Activated T-helper 2 cell treated with anti-CD3 and anti-CD28 coated beads, Interferon-gamma antibody, Interleukin-2, Interleukin-4, amounts not matched to agents 10 μg/mL and 5 μg/mL and 100 μg/mL, durations not matched to agents 14 hours and 24 hours and 36 hours (primary cell): ENCODE measurements at regions not wholly inside any gene's neighbourhood (a gene's known extent, or its start where the extent isn't known, plus 50 kb on each side); places are given as distances from the start of the nearest gene placed in this dataset.

Experiments used
- DNase-seq: peaks from one replicate; pipeline ENCODE4 v3.0.0; 2021; ENCODE audit warnings: low spot score
- H3K27ac Mint-ChIP-seq: one replicate; pipeline ENCODE4 v1.8.0; 2021; ENCODE audit warnings: mixed read lengths
- H3K27me3 Mint-ChIP-seq: one replicate; pipeline ENCODE4 v1.8.0; 2021; ENCODE audit warnings: low read depth, mixed read lengths
- H3K36me3 Mint-ChIP-seq: one replicate; pipeline ENCODE4 v1.8.0; 2021; ENCODE audit warnings: low read depth, mixed read lengths
- H3K4me1 Mint-ChIP-seq: one replicate; pipeline ENCODE4 v1.8.0; 2021; ENCODE audit warnings: low read depth, mixed read lengths
- H3K4me3 Mint-ChIP-seq: one replicate; pipeline ENCODE4 v1.8.0; 2021; ENCODE audit warnings: low read depth, mild to moderate bottlenecking, moderate library complexity, mixed read lengths
- H3K9me3 Mint-ChIP-seq: one replicate; pipeline ENCODE4 v1.8.0; 2021; ENCODE audit warnings: mixed read lengths
- intact Hi-C: fragments of 100-400 bp; cut with micrococcal nuclease; formaldehyde crosslinking; loops from one replicate; pipeline ENCODE4 v1.15.1; 2023

DNA sequence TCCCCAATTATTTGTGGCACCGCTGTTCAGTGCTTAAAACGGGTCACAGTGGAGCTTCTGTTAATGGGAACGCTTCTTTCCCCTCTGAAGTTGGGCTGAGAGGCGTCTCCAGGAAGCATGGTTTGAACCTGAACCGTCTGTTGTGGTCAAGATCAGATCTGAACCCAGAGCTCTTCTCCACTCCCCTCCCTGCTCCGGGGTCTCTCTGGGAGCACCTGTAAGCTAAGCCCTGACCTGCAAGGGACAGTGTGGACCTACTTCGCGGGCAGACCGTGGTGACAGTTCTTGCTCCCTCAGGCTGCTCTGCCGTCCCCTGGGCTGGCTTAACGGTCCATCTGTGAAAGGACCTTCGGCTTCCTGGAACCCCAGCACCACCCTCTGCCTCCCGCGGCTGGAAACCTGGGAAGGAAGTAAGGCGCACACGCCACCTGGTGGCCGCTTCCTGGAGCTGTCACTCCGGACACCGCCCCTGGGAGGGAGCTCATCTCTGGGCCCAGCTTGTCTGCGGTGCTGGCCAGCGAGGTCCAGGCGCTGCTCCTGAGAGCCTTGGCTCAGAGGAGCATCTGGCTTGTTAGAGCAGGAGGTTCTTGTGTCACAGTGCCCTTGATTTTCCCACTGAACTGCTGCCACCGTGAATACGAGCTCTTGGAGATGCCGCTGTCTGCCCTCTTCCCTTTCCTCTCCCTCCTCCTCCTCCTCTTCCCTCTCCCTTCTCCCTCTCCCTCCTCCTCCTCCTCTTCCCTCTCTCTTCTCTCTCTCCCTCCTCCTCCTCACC lies 518.5 kb upstream of the EEF2KMT start:
- Mint-ChIP-seq H3K27me3 (no peaks in the 10 kb centered on the region), H3K9me3 (no peaks in the 10 kb centered on the region), H3K27ac (no peak overlapping the region), H3K36me3 (no peaks in the 10 kb centered on the region), H3K4me1 (peaks cover 2% of the 10 kb centered on the region), H3K4me3 (peak overlapping the region; percentile 44)
- peak; percentile 14 for DNase-seq
- intact Hi-C loops = loop anchor here (10.0 kb wide), 1 partner anchor 381 kb away; no protein-coding TSS in a partner anchor

DNA sequence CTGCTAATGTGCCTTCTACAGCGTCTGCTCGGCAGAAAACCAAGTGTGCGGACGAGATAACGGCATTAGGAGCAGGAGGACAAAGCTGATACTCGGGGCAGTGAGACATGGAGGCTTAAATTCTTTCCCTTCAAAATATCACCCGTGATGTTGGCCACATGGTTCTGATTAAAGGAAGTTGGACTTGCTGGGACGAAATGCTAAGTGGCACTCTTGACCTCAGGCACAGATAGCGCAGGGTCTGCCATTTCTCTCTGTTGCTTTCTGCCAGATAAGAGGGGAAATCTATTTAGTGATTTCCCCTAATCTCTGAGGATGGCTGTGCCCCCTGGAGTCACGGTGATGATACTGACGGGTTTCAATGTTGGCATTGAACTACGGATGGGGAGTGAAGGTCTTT lies 509.6 kb upstream of the EEF2KMT start:
- Mint-ChIP-seq H3K4me3 (no peak overlapping the region), H3K9me3 (no peaks in the 10 kb centered on the region), H3K4me1 (no peaks in the 10 kb centered on the region), H3K27ac (no peak overlapping the region), H3K27me3 (no peaks in the 10 kb centered on the region), H3K36me3 (no peaks in the 10 kb centered on the region)
- no peak for DNase-seq
- intact Hi-C loops = no loop called here

DNA sequence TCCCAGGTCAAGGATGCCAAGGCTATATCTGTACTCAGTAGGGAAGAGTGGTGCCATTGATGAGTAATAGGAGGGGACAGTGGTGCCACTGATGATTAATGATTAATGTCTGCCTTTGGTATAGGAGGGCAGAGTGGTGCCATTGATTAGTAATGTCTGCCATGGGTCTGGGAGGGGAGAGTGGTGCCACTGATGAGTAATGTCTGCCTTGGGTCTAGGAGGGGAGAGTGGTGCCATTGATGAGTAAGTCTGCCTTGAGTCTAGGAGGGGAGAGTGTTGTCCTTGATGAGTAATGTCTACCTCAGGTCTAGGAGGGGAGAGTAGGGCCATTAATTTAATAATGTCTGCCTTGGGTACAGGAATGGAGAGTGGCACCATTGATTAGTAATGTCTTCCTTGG lies 507.8 kb upstream of the EEF2KMT start:
- Mint-ChIP-seq H3K4me3 (no peak overlapping the region), H3K27me3 (no peaks in the 10 kb centered on the region), H3K27ac (no peak overlapping the region), H3K36me3 (no peaks in the 10 kb centered on the region), H3K9me3 (peaks cover 3% of the 10 kb centered on the region), H3K4me1 (no peaks in the 10 kb centered on the region)
- intact Hi-C loops = no loop called here
- DNase-seq = no peak

DNA sequence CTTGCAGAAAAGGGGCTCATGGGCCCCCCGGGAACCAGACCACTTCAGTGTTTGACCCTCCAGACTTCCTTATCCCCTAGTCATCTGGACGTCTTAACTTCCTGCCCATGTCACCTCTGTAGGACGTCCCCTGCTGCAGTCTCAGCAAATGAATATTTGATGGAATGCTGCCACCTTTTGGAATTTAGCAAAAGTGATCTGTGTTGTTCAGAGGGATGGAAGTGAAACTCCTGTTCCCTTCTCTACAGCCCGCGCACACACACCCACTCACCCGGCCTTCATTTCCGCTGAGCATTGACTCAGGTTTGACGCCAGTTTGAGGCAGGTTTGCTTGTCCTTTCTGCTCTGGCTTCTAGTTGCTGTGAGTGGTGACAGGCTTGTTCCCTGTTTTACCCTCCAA lies 507.2 kb upstream of the EEF2KMT start:
- Mint-ChIP-seq H3K4me3 (no peak overlapping the region), H3K9me3 (peaks cover 3% of the 10 kb centered on the region), H3K4me1 (no peaks in the 10 kb centered on the region), H3K27me3 (no peaks in the 10 kb centered on the region), H3K36me3 (no peaks in the 10 kb centered on the region), H3K27ac (no peak overlapping the region)
- DNase-seq = no peak
- intact Hi-C loops = no loop called here

DNA sequence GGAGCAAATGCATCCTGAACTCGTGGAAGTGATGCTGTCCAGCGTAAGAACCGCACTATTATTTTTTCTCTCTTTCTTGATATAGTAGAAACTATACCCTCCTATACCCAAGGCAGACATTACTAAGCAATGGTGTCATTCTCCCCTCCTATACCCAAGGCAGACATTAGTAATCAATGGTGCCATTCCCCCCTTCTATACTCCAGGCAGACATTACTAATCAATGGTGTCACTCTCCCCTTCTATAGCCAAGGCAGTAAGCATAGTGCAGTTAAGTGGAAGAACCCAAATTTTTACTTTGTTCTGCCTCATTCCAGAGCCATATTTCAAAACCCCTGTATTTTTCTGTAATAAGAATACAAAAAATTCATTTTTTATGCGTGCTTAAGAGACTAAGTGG lies 506.2 kb upstream of the EEF2KMT start:
- Mint-ChIP-seq H3K27ac (no peak overlapping the region), H3K27me3 (no peaks in the 10 kb centered on the region), H3K4me3 (no peak overlapping the region), H3K36me3 (no peaks in the 10 kb centered on the region), H3K9me3 (peaks cover 3% of the 10 kb centered on the region), H3K4me1 (no peaks in the 10 kb centered on the region)
- intact Hi-C loops = no loop called here
- no peak for DNase-seq

DNA sequence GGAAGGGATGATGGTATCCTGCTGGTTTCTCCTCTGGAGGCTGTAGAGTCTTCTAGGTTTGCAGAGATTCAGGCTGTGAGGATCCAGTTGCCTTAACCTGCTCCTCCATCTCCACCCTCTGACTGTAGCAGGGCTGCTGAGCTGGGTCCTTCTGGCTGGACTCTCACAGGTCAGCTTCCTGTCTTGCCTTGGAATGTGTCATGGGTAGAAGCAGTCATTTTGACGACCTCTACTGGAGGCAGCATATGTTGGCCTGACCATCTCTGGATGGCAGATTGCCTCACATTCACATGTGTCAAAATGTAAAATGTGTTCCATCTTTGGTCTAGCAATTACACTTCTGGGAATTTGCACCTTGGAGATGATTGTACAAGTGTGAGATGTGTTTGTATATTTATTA lies 504.4 kb upstream of the EEF2KMT start:
- no peak overlapping the region for H3K4me3 Mint-ChIP-seq
- H3K27me3 Mint-ChIP-seq = no peaks in the 10 kb centered on the region
- H3K36me3 Mint-ChIP-seq = no peaks in the 10 kb centered on the region
- no peak overlapping the region for H3K27ac Mint-ChIP-seq
- no peaks in the 10 kb centered on the region for H3K4me1 Mint-ChIP-seq
- peaks cover 3% of the 10 kb centered on the region for H3K9me3 Mint-ChIP-seq
- no peak for DNase-seq
- intact Hi-C loops = no loop called here

DNA sequence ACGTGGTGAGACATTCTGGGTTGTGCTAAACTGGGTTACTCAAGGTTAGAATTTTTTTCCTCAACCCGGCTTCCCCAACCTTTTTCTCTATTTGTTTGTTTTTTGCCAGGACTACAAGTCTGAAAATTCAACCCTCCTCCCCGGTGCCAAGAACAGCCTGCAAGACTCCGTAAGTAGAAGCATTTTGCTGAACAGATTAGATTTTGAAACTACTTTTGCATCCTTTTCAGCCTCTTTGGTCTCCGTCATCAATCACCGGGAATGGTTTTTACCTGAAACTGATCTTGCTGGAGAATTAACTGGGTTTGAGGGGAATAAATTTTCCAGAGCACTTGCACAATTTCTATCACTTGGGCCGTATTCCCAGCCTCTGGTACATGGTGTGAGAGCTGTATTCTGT lies 501.2 kb upstream of the EEF2KMT start:
- Mint-ChIP-seq H3K36me3 (no peaks in the 10 kb centered on the region), H3K9me3 (peaks cover 9% of the 10 kb centered on the region), H3K4me1 (no peaks in the 10 kb centered on the region), H3K27ac (no peak overlapping the region), H3K4me3 (no peak overlapping the region), H3K27me3 (no peaks in the 10 kb centered on the region)
- no peak for DNase-seq
- intact Hi-C loops = no loop called here

DNA sequence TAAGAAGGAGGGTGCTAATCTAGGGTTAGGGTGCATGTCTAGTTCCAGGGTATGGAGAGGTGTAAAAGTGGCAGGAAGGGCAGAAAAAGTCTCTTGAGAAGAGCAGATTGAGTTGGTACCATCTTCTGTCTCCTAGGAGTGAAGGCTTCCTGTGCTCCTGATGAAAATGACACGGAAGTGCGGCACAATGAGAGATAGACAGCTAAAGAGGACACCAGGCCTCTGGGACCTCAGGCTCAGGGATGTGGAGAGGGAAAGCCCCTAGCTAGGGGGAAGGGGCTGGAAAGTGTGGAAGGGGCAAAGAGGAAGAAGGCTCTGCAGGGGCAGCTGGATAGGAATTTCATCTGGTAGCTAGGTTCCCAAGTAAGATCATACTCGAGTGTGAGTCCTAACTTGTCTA lies 498.3 kb upstream of the EEF2KMT start:
- intact Hi-C loops = no loop called here
- H3K4me1 Mint-ChIP-seq = no peaks in the 10 kb centered on the region
- H3K36me3 Mint-ChIP-seq = no peaks in the 10 kb centered on the region
- DNase-seq = no peak
- no peaks in the 10 kb centered on the region for H3K27me3 Mint-ChIP-seq
- no peak overlapping the region for H3K27ac Mint-ChIP-seq
- H3K4me3 Mint-ChIP-seq = no peak overlapping the region
- peaks cover 9% of the 10 kb centered on the region for H3K9me3 Mint-ChIP-seq

DNA sequence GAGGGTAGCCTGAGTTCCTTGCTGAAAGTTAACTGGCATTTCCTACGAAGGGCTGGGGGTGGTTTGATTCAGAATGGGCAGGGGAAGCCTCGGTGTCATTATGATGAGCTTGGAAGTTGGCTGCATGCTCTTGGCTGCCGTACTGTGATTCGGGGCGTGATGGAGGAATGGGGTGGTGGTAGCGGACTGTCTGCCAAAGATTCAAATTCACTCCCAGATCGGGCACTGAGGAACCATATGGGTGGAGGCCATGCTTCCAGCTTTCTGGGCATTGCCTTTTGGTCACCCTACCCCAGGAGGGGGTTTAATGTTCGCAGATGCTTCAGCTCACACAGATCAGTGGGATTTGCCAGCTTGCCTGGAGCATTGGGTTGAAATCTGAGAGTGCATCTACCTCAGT lies 492.8 kb upstream of the EEF2KMT start:
- DNase-seq = no peak
- intact Hi-C loops = no loop called here
- H3K4me1 Mint-ChIP-seq = no peaks in the 10 kb centered on the region

DNA sequence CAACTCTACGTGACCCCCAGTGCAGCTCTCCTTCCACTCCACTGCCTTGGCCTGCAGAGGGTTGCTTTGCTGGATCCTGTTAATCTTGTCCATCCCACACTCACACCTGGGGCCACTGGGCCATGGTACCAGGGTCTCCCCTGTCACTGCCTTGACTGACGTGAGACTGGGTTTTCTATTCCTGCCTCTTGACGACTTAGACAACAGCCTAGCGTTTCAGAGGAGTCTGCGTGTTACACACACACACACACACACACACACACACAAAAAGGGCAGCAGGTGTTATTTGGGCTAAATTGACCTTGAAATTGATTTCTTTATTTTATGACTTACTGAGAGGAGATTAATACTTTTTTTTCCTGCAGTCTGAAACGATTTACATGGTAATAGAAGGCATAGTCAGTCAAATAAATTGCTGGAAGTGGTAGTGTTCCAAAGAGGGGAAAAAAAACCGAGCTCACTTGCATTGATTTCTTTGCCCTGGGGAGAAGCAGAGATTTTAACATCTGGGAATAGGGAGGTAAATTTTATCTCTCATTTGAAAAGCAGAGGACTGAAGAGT lies 492.3 kb upstream of the EEF2KMT start:
- no peak for DNase-seq
- no peaks in the 10 kb centered on the region for H3K36me3 Mint-ChIP-seq
- no peak overlapping the region for H3K4me3 Mint-ChIP-seq
- intact Hi-C loops = no loop called here
- H3K27me3 Mint-ChIP-seq = no peaks in the 10 kb centered on the region
- peaks cover 11% of the 10 kb centered on the region for H3K9me3 Mint-ChIP-seq
- no peak overlapping the region for H3K27ac Mint-ChIP-seq
- H3K4me1 Mint-ChIP-seq = no peaks in the 10 kb centered on the region

More for the DNA sequence above, 492.8 kb upstream of the EEF2KMT start:
- Mint-ChIP-seq H3K27me3 (no peaks in the 10 kb centered on the region), H3K9me3 (peaks cover 14% of the 10 kb centered on the region), H3K27ac (no peak overlapping the region), H3K36me3 (no peaks in the 10 kb centered on the region), H3K4me3 (no peak overlapping the region)

DNA sequence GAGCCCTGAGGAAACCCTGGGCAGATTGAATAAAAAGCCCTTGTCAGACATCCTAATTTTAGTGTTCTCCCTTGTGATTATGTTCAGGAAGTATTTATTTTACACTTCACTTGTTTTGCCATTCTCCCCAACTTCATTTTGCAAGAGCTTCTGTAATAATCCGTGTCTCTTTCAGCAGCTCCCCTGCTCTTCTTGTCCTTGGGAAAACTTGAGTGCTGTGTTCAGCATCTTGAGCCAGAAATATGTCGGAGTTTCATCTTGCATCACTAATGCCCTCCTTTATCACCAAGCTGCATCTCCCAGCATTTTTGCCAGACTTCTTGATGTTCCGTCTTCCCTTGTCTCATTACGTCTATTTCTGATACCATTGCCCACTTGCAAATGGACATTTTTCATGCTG lies 486.5 kb upstream of the EEF2KMT start:
- no peak overlapping the region for H3K27ac Mint-ChIP-seq
- no peaks in the 10 kb centered on the region for H3K36me3 Mint-ChIP-seq

DNA sequence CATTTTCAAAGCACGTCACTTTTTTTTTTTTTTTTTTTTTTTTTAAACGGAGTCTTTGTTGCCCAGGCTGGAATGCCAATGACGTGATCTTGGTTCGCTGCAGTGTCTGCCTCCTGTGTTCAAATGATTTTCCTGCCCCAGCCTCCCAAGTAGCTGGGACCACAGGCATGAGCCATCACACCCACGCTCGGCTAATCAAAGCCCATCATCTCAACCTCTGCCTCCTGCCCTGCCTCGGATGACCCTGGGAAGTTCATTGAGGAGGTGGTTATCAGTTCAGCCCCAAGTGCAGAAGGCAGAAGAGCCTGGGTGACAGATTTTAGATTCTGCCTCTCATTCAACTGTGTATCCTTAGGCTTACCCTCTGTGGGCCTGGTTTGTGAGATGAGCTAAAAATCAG lies 484.9 kb upstream of the EEF2KMT start:
- Mint-ChIP-seq H3K36me3 (no peaks in the 10 kb centered on the region), H3K4me3 (no peak overlapping the region), H3K27me3 (no peaks in the 10 kb centered on the region), H3K4me1 (no peaks in the 10 kb centered on the region), H3K27ac (no peak overlapping the region), H3K9me3 (peaks cover 4% of the 10 kb centered on the region)
- intact Hi-C loops = no loop called here
- no peak for DNase-seq

More for the DNA sequence above, 486.5 kb upstream of the EEF2KMT start:
- intact Hi-C loops = no loop called here
- DNase-seq = no peak
- H3K9me3 Mint-ChIP-seq = peaks cover 8% of the 10 kb centered on the region
- H3K4me1 Mint-ChIP-seq = no peaks in the 10 kb centered on the region
- H3K4me3 Mint-ChIP-seq = no peak overlapping the region
- no peaks in the 10 kb centered on the region for H3K27me3 Mint-ChIP-seq

DNA sequence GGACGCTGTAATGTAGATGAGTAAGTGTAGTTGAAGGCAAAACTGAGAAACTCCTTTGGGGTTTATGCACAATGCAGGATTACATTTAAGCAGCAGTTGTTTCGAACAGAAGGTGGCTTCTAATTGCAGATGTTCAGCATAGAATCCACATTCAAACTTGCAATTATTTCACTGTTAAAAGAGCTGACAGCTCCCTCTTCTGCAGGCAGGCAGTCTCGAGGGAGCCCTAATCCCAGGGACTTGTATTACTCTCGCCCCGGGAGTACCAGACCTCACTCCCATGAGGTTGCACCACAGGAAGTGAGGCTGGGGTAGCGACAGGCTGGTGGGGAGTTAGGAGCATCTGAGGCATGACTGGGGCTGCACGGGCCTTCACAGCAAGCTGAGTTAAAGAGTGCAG lies 484.3 kb upstream of the EEF2KMT start:
- Mint-ChIP-seq H3K36me3 (no peaks in the 10 kb centered on the region), H3K4me3 (no peak overlapping the region), H3K27me3 (no peaks in the 10 kb centered on the region), H3K27ac (no peak overlapping the region), H3K4me1 (no peaks in the 10 kb centered on the region), H3K9me3 (peaks cover 1% of the 10 kb centered on the region)
- no peak for DNase-seq
- intact Hi-C loops = no loop called here
